ENCODE measurements at regions not wholly inside any gene's neighbourhood (a gene's known extent, or its start where the extent isn't known, plus 50 kb on each side); places are given as distances from the start of the nearest gene placed in this dataset.
"Not testable (repeated sequence)": the region's sequence is repeated elsewhere in the genome, so short reads cannot be mapped to it uniquely, and the experiment has no call there.

GRCh38 chr5:98320343-98320742 is 453.1 kb upstream of the RGMB start:
- no peak for DNase-seq (ENCODE audit: insufficient read length, low spot score)
- no peak for FAIRE-seq
- no peak for TF ChIP-seq CTCF (IDR thresholded peaks at IDR 0.05; ENCODE audit: insufficient read depth, missing control alignments)

GRCh38 chr5:98321361-98321760 is 452.1 kb upstream of the RGMB start:
- FAIRE-seq (no peak), DNase-seq (ENCODE audit: insufficient read length, low spot score) (no peak)
- no peak for TF ChIP-seq CTCF (IDR thresholded peaks at IDR 0.05; ENCODE audit: insufficient read depth, missing control alignments)

GRCh38 chr5:98325187-98325586 is 448.3 kb upstream of the RGMB start:
- not testable (repeated sequence) for FAIRE-seq; DNase-seq (ENCODE audit: insufficient read length, low spot score)

- DNase-seq (ENCODE audit: insufficient read length, low spot score) (no peak), FAIRE-seq (no peak)
- no peak for TF ChIP-seq CTCF (IDR thresholded peaks at IDR 0.05; ENCODE audit: insufficient read depth, missing control alignments)
These were observed 445.4 kb upstream of the RGMB start for GRCh38 chr5:98328015-98328414.

GRCh38 chr5:98330871-98331270 is 442.6 kb upstream of the RGMB start:
- no peak for FAIRE-seq

GRCh38 chr5:98333921-98334320 is 439.5 kb upstream of the RGMB start:
- no peak for FAIRE-seq

More at GRCh38 chr5:98330871-98331270, 442.6 kb upstream of the RGMB start:
- no peak for TF ChIP-seq CTCF (IDR thresholded peaks at IDR 0.05; ENCODE audit: insufficient read depth, missing control alignments)
- no peak for DNase-seq (ENCODE audit: insufficient read length, low spot score)

GRCh38 chr5:98334946-98335345 is 438.5 kb upstream of the RGMB start:
- DNase-seq (ENCODE audit: insufficient read length, low spot score): no peak
- TF ChIP-seq CTCF (IDR thresholded peaks at IDR 0.05; ENCODE audit: insufficient read depth, missing control alignments): no peak
- no peak for FAIRE-seq

More at GRCh38 chr5:98333921-98334320, 439.5 kb upstream of the RGMB start:
- TF ChIP-seq CTCF (IDR thresholded peaks at IDR 0.05; ENCODE audit: insufficient read depth, missing control alignments): no peak
- no peak for DNase-seq (ENCODE audit: insufficient read length, low spot score)
